ENCODE measurements at regions not wholly inside any gene's neighbourhood (a gene's known extent, or its start where the extent isn't known, plus 50 kb on each side); places are given as distances from the start of the nearest gene placed in this dataset.
"Not testable (repeated sequence)": the region's sequence is repeated elsewhere in the genome, so short reads cannot be mapped to it uniquely, and the experiment has no call there.

GRCh38 chr9:65405766-65406165, 120.8 kb upstream of the FOXD4L5 start:
- H3K4me1 ChIP-seq (ENCODE audit: control insufficient read depth in 2 of 2, insufficient read depth in 2 of 2, low read length in 2 of 2); H3K4me2 ChIP-seq (replicated peaks; ENCODE audit: low read depth, low read length, poor library complexity, severe bottlenecking); intact Hi-C loops (cut with micrococcal nuclease); H3K27me3 ChIP-seq (replicated peaks in 1 of 4; ENCODE audit: control extremely low read depth in 1 of 4, control insufficient read depth in 3 of 4, insufficient read depth in 4 of 4, low read length in 3 of 4); H3K27ac Mint-ChIP-seq; H3K4me3 ChIP-seq (ENCODE audit: control extremely low read depth in 1 of 5, extremely low read depth in 1 of 5, insufficient read depth in 1 of 5, low read depth in 2 of 5, low read length in 4 of 5); H3K4me1 Mint-ChIP-seq; H3K27ac ChIP-seq (ENCODE audit: low read length in 2 of 2); ATAC-seq (ENCODE audit: low read depth); H2AFZ ChIP-seq (ENCODE audit: insufficient read depth, low read depth, low read length, poor library complexity, severe bottlenecking); H3K27me3 Mint-ChIP-seq; DNase-seq; H3K79me2 ChIP-seq (ENCODE audit: control insufficient read depth, insufficient read depth, low read length); CTCF ChIA-PET; H4K20me1 ChIP-seq (ENCODE audit: control insufficient read depth, insufficient read depth, low read length, poor library complexity, severe bottlenecking); H3K4me3 Mint-ChIP-seq; POLR2A ChIA-PET; H3K36me3 ChIP-seq (replicated peaks in 1 of 2; ENCODE audit: control extremely low read depth in 1 of 2, control insufficient read depth in 1 of 2, extremely low read depth in 1 of 2, insufficient read depth in 2 of 2, low read length in 1 of 2); H3K9ac ChIP-seq (ENCODE audit: low read length): not testable (repeated sequence)
- H3K9me3 ChIP-seq (ENCODE audit: control extremely low read depth in 1 of 3, control insufficient read depth in 2 of 3, insufficient read depth in 1 of 3, low read length in 2 of 3) = peaks cover 0 to 74% (median 0%) of the 10 kb centered on the region in 3 donors
- peaks cover 22% of the 10 kb centered on the region for H3K9me3 Mint-ChIP-seq (ENCODE audit: insufficient read depth)
- 92% methylated on average over 10 of the region's 11 CpGs for WGBS (ENCODE audit: insufficient coverage)

- WGBS (ENCODE audit: insufficient coverage) = 47% methylated on average over 2 of the region's 6 CpGs
- TF ChIP-seq CTCF (IDR thresholded peaks at IDR 0.05) = no peak
- no peak for TF ChIP-seq EZH2 (IDR thresholded peaks at IDR 0.05; ENCODE audit: borderline replicate concordance, insufficient read depth, low read depth, low read length, poor library complexity, severe bottlenecking)
- POLR2A ChIA-PET = no interaction called here
Measured at GRCh38 chr9:65405253-65405652, 120.2 kb upstream of the FOXD4L5 start.

More at GRCh38 chr9:65405253-65405652, 120.2 kb upstream of the FOXD4L5 start:
- H3K4me1 ChIP-seq (ENCODE audit: control insufficient read depth in 2 of 2, insufficient read depth in 2 of 2, low read length in 2 of 2) = no peaks in the 10 kb centered on the region
- no peak for ATAC-seq (ENCODE audit: low read depth)
- H3K4me3 ChIP-seq (ENCODE audit: control extremely low read depth in 1 of 5, extremely low read depth in 1 of 5, insufficient read depth in 1 of 5, low read depth in 2 of 5, low read length in 4 of 5) = no peak overlapping the region
- H3K4me1 Mint-ChIP-seq = no peaks in the 10 kb centered on the region
- H3K36me3 ChIP-seq (replicated peaks in 1 of 2; ENCODE audit: control extremely low read depth in 1 of 2, control insufficient read depth in 1 of 2, extremely low read depth in 1 of 2, insufficient read depth in 2 of 2, low read length in 1 of 2) = no peaks in the 10 kb centered on the region
- peaks cover 20% of the 10 kb centered on the region for H3K9me3 Mint-ChIP-seq (ENCODE audit: insufficient read depth)
- peaks cover 0 to 72% (median 0%) of the 10 kb centered on the region in 3 donors for H3K9me3 ChIP-seq (ENCODE audit: control extremely low read depth in 1 of 3, control insufficient read depth in 2 of 3, insufficient read depth in 1 of 3, low read length in 2 of 3)
- no peak overlapping the region for H3K27ac Mint-ChIP-seq
- no peaks in the 10 kb centered on the region for H3K27me3 ChIP-seq (replicated peaks in 1 of 4; ENCODE audit: control extremely low read depth in 1 of 4, control insufficient read depth in 3 of 4, insufficient read depth in 4 of 4, low read length in 3 of 4)
- no peaks in the 10 kb centered on the region for H3K79me2 ChIP-seq (ENCODE audit: control insufficient read depth, insufficient read depth, low read length)
- H3K27me3 Mint-ChIP-seq = no peaks in the 10 kb centered on the region
- H3K27ac ChIP-seq (ENCODE audit: low read length in 2 of 2) = no peak overlapping the region
- CTCF ChIA-PET = no interaction called here
- no peak overlapping the region for H3K4me2 ChIP-seq (replicated peaks; ENCODE audit: low read depth, low read length, poor library complexity, severe bottlenecking)
- no peaks in the 10 kb centered on the region for H4K20me1 ChIP-seq (ENCODE audit: control insufficient read depth, insufficient read depth, low read length, poor library complexity, severe bottlenecking)
- no peak overlapping the region for H3K9ac ChIP-seq (ENCODE audit: low read length)
- H2AFZ ChIP-seq (ENCODE audit: insufficient read depth, low read depth, low read length, poor library complexity, severe bottlenecking) = no peak overlapping the region
- no peak for DNase-seq
- H3K4me3 Mint-ChIP-seq = no peak overlapping the region
- intact Hi-C loops (cut with micrococcal nuclease) = no loop called here

All from B cell (primary cell).